Smooth muscle cell (in vitro differentiated cells): ENCODE measurements at regions not wholly inside any gene's neighbourhood (a gene's known extent, or its start where the extent isn't known, plus 50 kb on each side); places are given as distances from the start of the nearest gene placed in this dataset.
"Not testable (repeated sequence)": the region's sequence is repeated elsewhere in the genome, so short reads cannot be mapped to it uniquely, and the experiment has no call there.

ENCODE experiments used
- DNase-seq: peaks from one replicate; lab custom pipeline; 2025; ENCODE audit not compliant: unreplicated experiment; lab: John Stamatoyannopoulos, UW
- H2AFZ ChIP-seq: fragments of 200-600 bp; sonication (generic); 2 replicates; pipeline ENCODE4 v1.6.0; 2016; ENCODE audit warnings: antibody characterized with exemption, low read depth, mild to moderate bottlenecking
- H3F3A ChIP-seq: fragments of 200-600 bp; sonication (generic); 2 replicates; pipeline ENCODE4 v1.6.0; 2017; ENCODE audit warnings: antibody characterized with exemption, low read depth
- H3K27ac ChIP-seq: fragments of 200-600 bp; sonication (generic); 2 replicates; pipeline ENCODE4 v1.5.1; 2016; ENCODE audit warnings: low read depth, mild to moderate bottlenecking
- H3K27me3 ChIP-seq: fragments of 200-600 bp; sonication (generic); 2 replicates; pipeline ENCODE4 v1.6.1; 2016; ENCODE audit warnings: low read depth, mild to moderate bottlenecking
- H3K36me3 ChIP-seq: fragments of 200-600 bp; sonication (generic); 2 replicates; pipeline ENCODE4 v1.5.1; 2016; ENCODE audit warnings: low read depth
- H3K4me1 ChIP-seq: fragments of 200-600 bp; sonication (generic); 2 replicates; pipeline ENCODE4 v1.5.1; 2016; ENCODE audit warnings: low read depth
- H3K4me2 ChIP-seq: fragments of 200-600 bp; sonication (generic); 2 replicates; pipeline ENCODE4 v1.6.0; 2016; ENCODE audit warnings: mild to moderate bottlenecking
- H3K4me3 ChIP-seq: fragments of 200-600 bp; sonication (generic); 2 replicates; pipeline ENCODE4 v1.5.1; 2016; ENCODE audit warnings: mild to moderate bottlenecking
- H3K79me2 ChIP-seq: fragments of 200-600 bp; sonication (generic); 2 replicates; pipeline ENCODE4 v1.6.0; 2016; ENCODE audit warnings: low read depth, mild to moderate bottlenecking
- H3K9ac ChIP-seq: fragments of 200-600 bp; sonication (generic); 2 replicates; pipeline ENCODE4 v1.6.0; 2016; ENCODE audit warnings: low read depth
- H3K9me3 ChIP-seq: fragments of 200-600 bp; sonication (generic); replicated peaks from 2 replicates; pipeline ENCODE4 v1.5.1; 2016; ENCODE audit warnings: low read depth
- H4K20me1 ChIP-seq: fragments of 200-600 bp; sonication (generic); 2 replicates; pipeline ENCODE4 v1.6.0; 2016; ENCODE audit warnings: low read depth
- CTCF ChIP-seq: fragments of 200-600 bp; sonication (generic); IDR thresholded peaks from 2 replicates; pipeline ENCODE4 v1.5.1; 2017; ENCODE audit warnings: borderline replicate concordance, mild to moderate bottlenecking, antibody characterized with exemption; ENCODE audit not compliant: insufficient read depth, poor library complexity, severe bottlenecking
- WGBS: methylation state at CpG from one replicate; pipeline ENCODE4 v1.1.7; 2016; ENCODE audit warnings: low lambda C conversion rate; 5-methylcytosine and 5-hydroxymethylcytosine counted together

DNA sequence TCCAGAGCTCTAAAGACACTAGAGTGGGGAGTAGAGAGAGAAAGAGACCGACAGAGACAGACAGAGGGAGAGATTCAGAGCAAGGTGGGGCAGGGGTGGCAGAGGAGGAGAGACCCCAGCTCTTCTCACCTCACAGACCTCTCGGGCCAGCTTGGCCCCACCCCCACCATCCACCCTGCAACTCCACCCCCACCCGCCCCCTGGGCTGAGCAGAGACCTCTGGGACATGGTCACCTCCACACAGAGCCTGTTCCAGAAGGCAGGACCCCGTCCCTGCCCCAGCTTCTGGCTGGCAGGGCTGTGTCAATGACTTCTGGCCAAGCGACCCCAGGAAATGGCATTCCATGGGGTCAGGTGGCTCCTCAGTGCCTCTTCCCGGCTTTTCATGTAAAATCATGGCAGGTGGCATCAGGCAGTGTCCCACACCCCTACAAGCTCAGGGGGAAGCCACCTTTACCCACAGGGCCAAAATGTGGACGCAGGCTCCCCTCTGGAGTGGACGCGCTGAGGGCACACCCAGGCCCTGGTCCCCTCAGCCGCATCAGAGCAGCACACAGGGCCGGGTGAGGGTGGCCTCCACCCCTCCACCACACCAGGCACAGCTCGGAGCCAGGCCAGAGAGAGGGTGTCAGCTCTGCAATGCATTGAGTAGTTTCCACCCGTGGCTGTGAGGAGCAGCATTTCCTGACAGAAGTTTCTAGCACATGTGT is 131.2 kb upstream of the LPCAT1 start:
- no peak overlapping the region for H3K9ac ChIP-seq
- no peaks in the 10 kb centered on the region for H3K79me2 ChIP-seq
- H3K4me3 ChIP-seq, result no peak overlapping the region
- DNase-seq, result no peak
- no peaks in the 10 kb centered on the region for H3F3A ChIP-seq
- no peaks in the 10 kb centered on the region for H3K36me3 ChIP-seq
- no peaks in the 10 kb centered on the region for H3K9me3 ChIP-seq
- WGBS, result 76% methylated on average over 13 of the region's 13 CpGs
- no peak overlapping the region for H3K27ac ChIP-seq
- no peak for TF ChIP-seq CTCF
- no peak overlapping the region for H3K4me2 ChIP-seq
- peaks cover 32% of the 10 kb centered on the region for H3K27me3 ChIP-seq
- H4K20me1 ChIP-seq, result no peaks in the 10 kb centered on the region
- no peaks in the 10 kb centered on the region for H3K4me1 ChIP-seq
- no peak overlapping the region for H2AFZ ChIP-seq

- H3K27me3 ChIP-seq, result peaks cover 32% of the 10 kb centered on the region
- H2AFZ ChIP-seq, H3K27ac ChIP-seq, H3K79me2 ChIP-seq, H3K4me1 ChIP-seq, H3K36me3 ChIP-seq, DNase-seq, H4K20me1 ChIP-seq, H3F3A ChIP-seq, H3K9me3 ChIP-seq, H3K9ac ChIP-seq: not testable (repeated sequence)
- H3K4me3 ChIP-seq, result peak overlapping the region; percentile 35
- TF ChIP-seq CTCF, result peak; percentile 45
- H3K4me2 ChIP-seq, result peak overlapping the region; percentile 71
- WGBS, result 20% methylated on average over 29 of the region's 60 CpGs
Measured at GRCh38 chr5:1653698-1654651, 130.2 kb upstream of the LPCAT1 start.

DNA sequence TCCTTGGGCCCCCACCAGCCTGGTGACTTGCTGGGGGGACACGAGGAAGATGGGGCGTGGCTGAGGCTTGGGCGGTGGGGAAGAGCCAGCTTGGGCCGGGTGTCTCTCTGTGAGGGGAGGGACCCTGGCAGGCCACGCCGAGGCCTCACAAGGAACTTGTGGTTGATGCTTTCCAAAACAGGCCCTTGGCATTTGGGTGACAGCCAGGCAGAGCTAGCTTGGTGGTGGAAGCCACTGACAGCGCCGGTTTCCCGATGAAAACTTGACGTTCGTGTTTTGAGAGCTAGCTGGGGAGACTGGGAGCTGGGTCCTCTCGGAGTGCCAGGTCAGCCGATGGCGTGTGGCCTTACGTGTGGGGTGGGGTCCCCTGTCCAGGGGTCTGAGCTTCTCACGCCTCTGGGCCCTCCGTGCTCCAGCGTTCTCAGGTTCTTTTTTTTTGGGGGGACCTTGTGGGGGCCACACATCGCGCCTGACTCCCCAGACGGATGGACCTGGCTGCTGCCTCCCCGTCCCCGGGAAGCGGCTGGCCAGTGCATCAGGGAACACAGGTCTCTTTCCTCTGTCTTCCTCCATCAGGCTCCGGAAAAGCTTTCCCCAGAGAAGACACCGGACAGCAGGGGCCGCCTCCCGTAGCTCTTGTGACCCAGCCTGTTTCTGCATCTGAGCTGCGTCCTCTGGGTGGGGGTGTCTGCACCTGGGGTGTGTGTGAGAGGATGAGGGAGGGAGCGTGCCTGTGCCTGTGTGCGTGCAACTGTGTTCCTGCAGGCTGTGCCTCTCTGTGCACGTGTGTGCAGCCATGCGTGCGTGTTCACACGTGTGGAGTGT is 129.3 kb upstream of the LPCAT1 start:
- Histone ChIP-seq H2AFZ (no peak overlapping the region), H3K4me2 (no peak overlapping the region), H3K27ac (no peak overlapping the region), H3K79me2 (no peaks in the 10 kb centered on the region), H3K27me3 (peaks cover 29% of the 10 kb centered on the region), H3K36me3 (no peaks in the 10 kb centered on the region), H3K4me1 (no peaks in the 10 kb centered on the region), H4K20me1 (no peaks in the 10 kb centered on the region), H3K9ac (no peak overlapping the region), H3F3A (no peaks in the 10 kb centered on the region), H3K9me3 (no peaks in the 10 kb centered on the region), H3K4me3 (no peak overlapping the region)
- 58% methylated on average over 27 of the region's 35 CpGs for WGBS
- no peak for TF ChIP-seq CTCF
- DNase-seq, result no peak
